Activated CD4-positive, alpha-beta T cell treated with anti-CD3 and anti-CD28 coated beads, Interleukin-2, amount 10 ng/mL, durations not matched to agents 7 days and 5 days (primary cell): ENCODE measurements at regions not wholly inside any gene's neighbourhood (a gene's known extent, or its start where the extent isn't known, plus 50 kb on each side); places are given as distances from the start of the nearest gene placed in this dataset.

Experiments used
- CTCF ChIA-PET: fragments of 350-600 bp; sonication (Branson Sonifier 250); formaldehyde crosslinking; loops from one replicate; lab custom pipeline; 2021; ENCODE audit warnings: antibody characterized with exemption; lab: Charles Lee
- POLR2A ChIA-PET: fragments of 350-600 bp; sonication (Branson Sonifier 250); formaldehyde crosslinking; loops from one replicate; lab custom pipeline; 2021; ENCODE audit warnings: antibody characterized with exemption; lab: Charles Lee
- DNase-seq: peaks from one replicate; pipeline ENCODE4 v3.0.0-alpha.2; 2020
- H3K27ac Mint-ChIP-seq: one replicate; pipeline ENCODE4 v1.8.0; 2021; ENCODE audit warnings: mild to moderate bottlenecking, moderate library complexity, mixed read lengths
- H3K27me3 Mint-ChIP-seq: one replicate; pipeline ENCODE4 v1.8.0; 2021; ENCODE audit warnings: mixed read lengths
- H3K36me3 Mint-ChIP-seq: one replicate; pipeline ENCODE4 v1.8.0; 2021; ENCODE audit warnings: low read depth, mixed read lengths
- H3K4me1 Mint-ChIP-seq: one replicate; pipeline ENCODE4 v1.8.0; 2021; ENCODE audit warnings: mixed read lengths
- H3K4me3 Mint-ChIP-seq: one replicate; pipeline ENCODE4 v1.8.0; 2021; ENCODE audit warnings: mild to moderate bottlenecking, moderate library complexity, mixed read lengths
- H3K9me3 Mint-ChIP-seq: one replicate; pipeline ENCODE4 v1.8.0; 2021; ENCODE audit warnings: mixed read lengths

DNA sequence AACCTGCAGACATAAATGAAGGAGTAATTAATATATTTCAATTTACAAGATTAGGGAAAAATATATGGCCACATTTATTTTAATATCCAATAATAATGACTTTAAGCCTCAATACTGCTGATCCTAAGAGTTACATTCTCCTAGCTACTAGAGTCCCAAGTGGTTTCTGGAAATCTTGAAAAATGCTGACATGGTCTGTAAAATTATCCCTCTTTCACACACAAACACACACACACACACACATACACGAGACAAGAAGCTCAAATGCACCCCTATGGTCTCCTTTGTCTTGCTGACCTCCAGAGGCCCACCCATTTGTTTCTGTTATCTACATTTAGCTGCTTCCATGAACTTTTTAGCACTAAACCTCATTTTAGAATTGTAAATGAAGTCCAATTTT lies 53.0 kb upstream of the USP15 start:
- peaks cover 8% of the 10 kb centered on the region for H3K27me3 Mint-ChIP-seq
- H3K27ac Mint-ChIP-seq = no peak overlapping the region
- DNase-seq = no peak
- ChIA-PET CTCF (no interaction called here), POLR2A (no interaction called here)
- H3K9me3 Mint-ChIP-seq = peaks cover 10% of the 10 kb centered on the region
- H3K4me3 Mint-ChIP-seq = no peak overlapping the region
- H3K4me1 Mint-ChIP-seq = peaks cover 11% of the 10 kb centered on the region
- peaks cover 2% of the 10 kb centered on the region for H3K36me3 Mint-ChIP-seq
